SK-N-MC (cell line): ENCODE measurements at regions not wholly inside any gene's neighbourhood (a gene's known extent, or its start where the extent isn't known, plus 50 kb on each side); places are given as distances from the start of the nearest gene placed in this dataset.

Experiments used
- EZH2 ChIP-seq: fragments of 200-600 bp; sonication (generic); IDR thresholded peaks from one replicate; pipeline ENCODE4 v1.6.1; 2017; ENCODE audit warnings: antibody characterized with exemption
- FOXP2 ChIP-seq: optimal IDR thresholded peaks from 2 replicates; pipeline ENCODE3; 2011; ENCODE audit warnings: mild to moderate bottlenecking, moderate library complexity; ENCODE audit not compliant: insufficient read depth; ENCODE audit errors: extremely low read length, control extremely low read depth
- POLR2AphosphoS5 ChIP-seq: IDR thresholded peaks from 2 replicates; pipeline ENCODE4 v1.6.1; 2012; ENCODE audit warnings: mild to moderate bottlenecking, low read depth, low read length, borderline replicate concordance

DNA sequence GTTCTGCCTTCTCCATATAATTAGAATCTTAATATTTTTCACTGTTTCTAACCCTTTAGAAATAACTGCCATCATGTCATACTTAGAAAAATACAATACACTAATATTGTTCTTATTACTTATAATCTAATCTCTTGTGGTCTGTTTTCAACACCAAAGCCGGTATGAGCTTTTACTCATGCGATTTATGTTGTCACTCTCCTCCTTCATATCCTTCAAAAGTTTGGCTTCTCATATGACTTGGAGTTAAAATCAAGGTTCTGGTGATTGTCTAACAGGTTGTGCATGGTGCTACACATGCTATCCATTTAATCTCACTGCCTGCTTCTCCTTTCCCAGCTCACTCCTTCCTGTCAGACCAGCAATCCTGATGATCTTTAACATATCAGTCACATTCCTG lies 1392.9 kb downstream of the ARAP2 start:
- TF ChIP-seq POLR2AphosphoS5 (no peak), EZH2 (no peak), FOXP2 (no peak)
